Brain pericyte (primary cell): ENCODE measurements at regions not wholly inside any gene's neighbourhood (a gene's known extent, or its start where the extent isn't known, plus 50 kb on each side); places are given as distances from the start of the nearest gene placed in this dataset.

Source experiments
- DNase-seq: peaks from one replicate; pipeline ENCODE4 v3.0.0-alpha.2; 2012; ENCODE audit warnings: low read depth, low spot score

DNA sequence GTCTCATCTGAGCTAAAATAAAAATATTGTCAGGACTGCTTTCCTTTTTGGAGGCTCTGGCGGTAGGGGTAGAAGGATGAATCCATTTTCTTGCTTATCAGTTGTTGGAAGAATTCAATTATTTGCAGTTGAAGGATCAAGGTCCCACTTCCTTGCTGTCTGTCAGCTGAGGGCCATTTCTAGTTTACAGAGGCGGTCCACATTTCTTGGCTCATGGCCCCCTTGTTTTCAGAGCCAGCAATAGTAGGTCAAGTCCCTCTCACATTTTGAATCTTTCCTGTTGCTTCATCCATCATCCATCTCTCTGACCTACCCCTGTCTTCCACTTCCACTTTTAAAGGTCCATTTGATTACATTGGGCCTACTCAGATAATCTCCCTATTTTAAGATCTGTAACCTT lies 1099.3 kb upstream of the DIAPH2 start:
- no peak for DNase-seq

DNA sequence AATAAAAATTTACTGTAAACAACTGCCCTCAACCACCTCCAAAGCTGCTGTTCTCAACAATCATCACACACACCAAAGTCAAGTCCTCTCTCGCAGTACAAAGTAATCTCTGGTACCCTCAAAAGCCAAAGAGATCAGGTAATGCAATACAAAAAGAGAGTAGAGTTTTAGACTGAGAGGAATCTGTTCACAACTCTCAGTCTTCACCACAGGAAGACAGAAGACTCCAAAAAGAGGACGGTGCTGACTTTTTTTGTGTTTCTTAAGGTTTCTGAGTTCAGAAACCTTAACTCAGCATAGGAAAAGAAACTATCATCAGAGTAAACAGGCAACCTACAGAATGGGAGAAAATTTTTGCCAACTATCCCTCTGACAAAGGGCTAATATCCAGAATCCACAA lies 1072.3 kb upstream of the DIAPH2 start:
- DNase-seq = no peak

DNA sequence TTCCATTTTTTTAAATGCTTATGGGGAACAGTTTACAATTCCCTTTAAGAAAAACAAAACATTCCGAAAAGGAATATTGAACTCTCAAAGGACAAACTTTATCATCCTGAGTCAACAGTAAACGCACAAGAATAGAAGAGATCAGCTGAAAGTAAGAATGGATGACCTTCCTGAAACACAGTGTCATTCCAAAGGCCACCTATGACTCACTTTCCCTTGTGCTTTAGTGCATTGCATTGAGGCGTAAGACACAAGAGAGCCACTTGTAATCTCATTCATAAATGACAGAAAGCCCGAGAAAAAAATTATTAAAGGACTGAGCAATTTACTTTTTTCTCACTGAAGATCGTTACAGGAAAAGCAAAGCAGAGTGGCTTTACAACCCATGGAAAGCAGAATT lies 1062.4 kb upstream of the DIAPH2 start:
- DNase-seq = no peak

DNA sequence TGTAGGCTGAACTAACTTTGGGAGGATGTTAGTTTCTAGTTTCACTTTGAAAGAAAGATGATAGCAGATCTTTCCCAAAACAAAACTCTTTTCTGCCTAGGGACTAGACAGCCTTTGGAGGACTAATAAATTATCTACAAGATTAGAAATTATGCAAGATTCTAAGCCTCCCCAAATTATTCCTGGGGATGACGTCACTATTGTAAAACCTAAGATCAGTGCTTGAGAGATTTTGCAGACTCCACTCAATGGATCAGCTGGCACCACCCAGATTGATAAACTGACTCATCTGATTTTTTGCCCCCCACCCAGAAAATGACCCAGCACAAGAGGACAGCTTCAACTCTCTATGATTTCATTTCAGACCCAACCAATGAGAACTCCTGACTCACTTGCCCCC lies 1057.9 kb upstream of the DIAPH2 start:
- DNase-seq = no peak

DNA sequence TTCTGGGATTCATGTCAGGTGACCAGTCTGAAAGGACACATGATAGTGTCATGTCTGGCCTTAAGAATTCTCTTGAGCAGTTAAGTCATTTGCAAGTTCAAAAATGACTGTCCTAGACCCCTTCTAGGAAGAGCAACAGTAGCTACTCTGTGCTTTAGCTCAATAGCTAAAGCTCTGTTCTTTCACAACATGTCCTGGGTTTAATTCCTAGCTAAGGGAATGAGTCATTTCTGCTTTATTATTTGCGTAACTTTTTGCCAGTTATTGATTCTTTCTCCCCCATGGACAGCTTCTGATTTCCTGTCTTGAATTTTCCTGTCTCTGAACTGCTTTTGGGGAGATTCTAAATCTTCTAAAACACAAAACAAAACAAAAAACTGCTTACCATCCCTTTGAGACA lies 1055.8 kb upstream of the DIAPH2 start:
- DNase-seq = no peak

DNA sequence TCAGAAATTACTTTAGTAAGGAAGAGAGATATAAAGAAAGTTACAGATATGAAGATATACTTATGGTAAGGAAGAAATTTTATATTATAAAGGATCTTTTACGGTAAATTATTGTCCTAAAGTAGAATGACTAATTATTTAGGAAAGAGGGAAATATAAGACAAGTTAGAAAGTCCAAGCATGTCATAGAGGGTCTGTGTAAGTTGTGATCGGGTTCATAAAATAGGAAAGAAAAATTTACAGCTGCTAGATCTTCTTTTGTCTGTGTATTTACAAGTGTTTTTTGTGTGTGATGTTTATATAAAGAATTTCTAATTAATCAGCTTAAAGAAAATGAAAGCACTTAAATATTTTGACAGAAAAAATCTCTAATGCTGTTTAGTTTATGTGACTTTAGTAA lies 1054.9 kb upstream of the DIAPH2 start:
- DNase-seq = no peak

DNA sequence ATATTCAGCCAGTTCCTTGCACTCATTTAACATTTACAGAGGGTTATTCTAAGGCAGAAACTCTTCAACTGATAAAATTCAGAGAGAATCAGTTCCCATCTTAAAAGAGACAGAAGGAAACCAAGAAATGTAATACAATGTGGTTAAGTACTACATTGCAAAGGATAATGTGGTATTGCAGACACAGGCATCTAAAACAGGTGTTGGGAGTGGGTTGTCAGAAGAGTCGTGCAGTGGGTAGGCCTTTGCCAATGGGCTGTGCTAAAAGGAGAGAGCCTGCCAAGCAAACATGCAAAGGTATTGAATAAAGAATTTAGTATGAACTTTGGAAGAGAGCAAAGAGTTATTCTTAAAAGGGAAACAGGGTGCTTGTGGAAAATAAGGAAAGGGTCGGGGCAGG lies 1044.4 kb upstream of the DIAPH2 start:
- no peak for DNase-seq

DNA sequence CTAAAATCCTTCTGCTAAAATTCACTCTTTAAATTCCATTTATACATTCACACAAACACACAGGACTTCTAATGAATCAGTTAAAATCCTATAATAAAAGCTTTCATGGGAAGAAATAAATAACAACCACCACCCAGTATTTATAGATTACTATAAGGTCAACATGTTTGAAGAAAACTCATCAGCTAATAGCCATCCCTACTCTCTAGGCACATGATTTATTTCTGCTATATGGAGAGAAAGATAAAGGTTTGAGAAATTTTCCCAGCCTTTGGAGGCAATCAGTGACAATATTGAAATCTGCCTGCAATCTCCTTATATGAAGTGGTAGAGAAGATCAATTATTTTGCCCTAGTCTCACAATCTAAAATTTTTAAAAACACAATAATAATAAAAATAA lies 1038.9 kb upstream of the DIAPH2 start:
- no peak for DNase-seq

DNA sequence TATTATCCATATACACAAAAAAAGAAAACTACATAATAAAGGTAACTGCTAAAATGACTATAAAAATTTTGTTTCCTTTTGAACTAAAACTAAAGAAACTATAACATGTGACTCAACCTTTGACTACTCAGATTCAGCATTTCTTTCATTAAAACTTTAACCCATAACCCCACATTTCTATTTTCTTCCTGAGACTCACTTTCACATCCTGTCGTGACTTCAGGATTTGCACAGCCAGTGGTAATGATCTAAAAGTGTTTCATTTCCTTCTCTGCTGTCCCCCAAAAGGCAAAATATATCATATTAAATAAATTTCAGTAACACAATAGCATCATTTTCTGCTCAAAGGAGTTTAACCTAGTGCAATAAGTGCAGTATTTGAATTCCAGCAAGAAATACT lies 1022.4 kb upstream of the DIAPH2 start:
- no peak for DNase-seq

DNA sequence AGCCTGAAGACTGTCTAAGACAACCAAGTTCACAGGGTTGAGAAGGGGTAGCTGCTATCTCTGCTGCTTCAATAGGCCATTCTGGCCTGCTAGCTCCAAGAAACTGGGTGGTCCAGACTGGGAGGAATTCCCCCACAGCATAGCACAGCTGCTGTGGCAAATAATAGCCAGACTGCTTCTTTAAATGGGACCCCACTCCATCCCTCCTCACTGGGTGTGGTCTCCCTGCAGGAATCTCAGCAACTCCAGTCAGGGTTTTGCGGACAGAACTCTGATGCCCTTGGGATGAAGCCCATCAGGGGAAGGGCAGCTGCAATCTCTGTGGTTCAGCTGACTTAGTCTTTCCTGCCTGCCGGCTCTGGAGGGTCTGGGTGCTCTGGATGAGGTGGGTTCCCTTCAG lies 1018.6 kb upstream of the DIAPH2 start:
- DNase-seq = no peak

DNA sequence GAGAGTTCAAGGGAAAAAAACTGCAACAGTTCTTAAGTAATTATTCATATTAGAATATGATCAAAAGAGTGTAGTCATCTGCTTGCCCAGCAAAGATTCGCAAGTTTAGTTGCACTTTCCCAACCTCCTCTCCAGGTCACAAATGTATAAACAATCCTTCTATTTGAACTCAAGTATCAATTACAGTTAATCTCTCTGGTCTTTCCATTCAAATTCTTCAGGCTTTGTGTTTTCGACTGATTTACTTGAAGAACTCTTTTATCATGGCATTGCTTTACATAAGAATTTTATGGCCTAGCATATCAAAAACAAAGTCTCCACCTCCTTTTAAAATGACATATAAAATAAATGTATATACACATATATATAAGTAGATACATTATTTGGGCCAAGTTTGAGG lies 1009.6 kb upstream of the DIAPH2 start:
- DNase-seq = no peak

DNA sequence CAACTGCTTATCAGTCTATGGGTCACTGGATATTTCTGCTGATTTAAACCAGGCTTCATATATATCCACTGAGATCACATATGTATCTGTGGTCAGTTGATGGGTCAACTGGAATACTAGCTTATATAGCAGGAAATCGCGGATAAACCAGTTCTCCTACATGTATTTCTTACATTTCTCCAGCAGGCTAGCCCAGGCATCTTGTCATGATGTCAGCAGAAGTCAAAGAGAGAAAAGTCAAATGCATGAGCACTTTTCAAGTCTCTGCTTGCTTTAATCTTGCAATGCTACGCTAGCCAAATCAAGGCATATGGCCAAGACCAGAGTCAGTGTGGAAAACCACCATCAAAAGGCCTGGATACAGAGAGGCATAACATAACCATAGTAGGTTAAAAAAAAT lies 1008.8 kb upstream of the DIAPH2 start:
- DNase-seq = no peak

DNA sequence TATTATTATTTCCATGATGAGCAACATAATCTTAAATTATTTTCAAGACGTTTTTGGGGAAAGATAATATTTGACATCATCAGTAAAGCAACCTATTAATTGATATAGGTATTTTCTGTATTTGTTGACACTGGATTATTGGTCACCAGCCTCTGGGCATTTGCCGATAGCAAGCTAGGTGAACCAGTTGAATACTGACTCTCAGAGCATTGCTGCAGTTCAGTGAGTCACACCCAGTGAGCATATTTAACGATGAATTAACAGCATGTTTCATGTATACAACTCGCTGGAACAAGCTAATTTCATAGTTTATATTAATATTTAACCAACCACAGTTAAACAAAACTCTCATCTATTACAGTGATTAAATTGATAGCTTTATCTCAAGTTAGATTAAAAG lies 1006.0 kb upstream of the DIAPH2 start:
- DNase-seq = no peak

DNA sequence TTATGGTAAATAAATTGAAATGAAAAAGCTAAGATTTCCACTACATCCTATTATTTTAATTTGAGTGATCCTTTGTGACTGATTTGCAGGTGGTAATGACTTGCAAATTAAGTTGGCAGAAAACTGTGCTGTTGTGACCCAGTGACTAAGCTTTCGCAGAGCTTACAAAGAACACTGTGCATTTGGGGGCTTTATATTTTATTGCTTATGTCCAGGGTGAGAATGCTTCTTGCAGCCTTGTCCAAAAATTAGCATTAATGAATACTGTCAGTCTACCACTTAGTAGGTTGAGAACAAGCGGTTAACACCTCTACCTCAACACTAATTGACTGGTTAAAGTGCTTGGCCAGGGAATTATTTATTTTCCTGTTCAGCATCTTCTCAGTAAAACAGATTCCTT lies 991.3 kb upstream of the DIAPH2 start:
- DNase-seq = no peak

DNA sequence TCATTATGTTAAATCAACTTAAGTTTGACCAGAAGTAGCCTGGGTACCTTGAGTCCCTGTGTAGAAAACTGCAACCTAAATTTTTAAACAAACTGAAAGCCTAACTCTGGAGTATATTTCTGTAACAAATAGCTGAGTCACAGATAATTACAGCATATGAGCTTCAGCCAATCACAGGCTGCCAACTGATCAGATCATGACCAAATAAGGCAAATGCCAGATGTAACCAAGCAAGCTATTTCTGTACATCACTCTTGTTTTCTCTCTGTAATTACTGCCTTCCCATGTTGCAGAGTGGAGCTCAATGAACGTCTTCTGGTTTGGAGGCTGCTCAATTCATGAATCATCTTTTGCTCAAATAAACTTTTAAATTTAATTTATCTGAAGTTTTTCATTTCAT lies 980.9 kb upstream of the DIAPH2 start:
- no peak for DNase-seq

DNA sequence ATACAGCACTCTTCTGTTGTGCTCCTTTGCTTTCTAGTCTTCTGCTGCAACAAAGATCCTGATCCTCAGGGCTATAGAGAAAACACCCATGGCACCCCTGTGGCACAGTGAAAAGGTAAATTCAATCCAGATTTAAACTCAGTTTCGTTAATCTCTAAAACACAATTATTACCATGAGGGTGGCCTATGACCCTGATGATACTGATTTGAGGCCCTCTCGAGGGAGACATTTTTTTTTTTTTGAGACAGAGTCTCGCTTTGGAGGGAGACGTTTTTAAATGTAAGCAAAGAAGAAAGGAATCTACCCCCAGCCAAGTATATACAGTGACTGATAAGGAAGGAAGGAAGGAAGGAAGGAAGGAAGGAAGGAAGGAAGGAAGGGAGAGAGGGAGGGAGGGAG lies 967.8 kb upstream of the DIAPH2 start:
- no peak for DNase-seq

DNA sequence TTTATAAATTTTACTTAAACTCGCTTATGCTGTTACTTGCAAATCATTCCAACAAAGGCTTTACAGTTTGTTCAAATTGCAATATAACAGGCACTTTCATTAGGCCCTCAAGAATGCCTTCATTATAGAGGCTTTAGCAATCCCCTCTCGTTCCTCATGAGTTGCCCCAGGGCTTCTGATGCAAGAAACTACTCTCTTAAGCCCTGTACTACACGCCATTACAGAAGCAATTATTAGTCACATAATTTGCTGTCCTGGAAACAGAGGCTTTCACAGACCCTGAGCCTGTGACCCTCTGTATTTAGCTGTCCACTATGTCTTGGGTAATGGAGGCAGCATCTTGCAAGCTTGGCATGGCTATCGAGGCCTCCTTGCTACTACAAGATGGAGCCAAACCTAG lies 965.9 kb upstream of the DIAPH2 start:
- no peak for DNase-seq

DNA sequence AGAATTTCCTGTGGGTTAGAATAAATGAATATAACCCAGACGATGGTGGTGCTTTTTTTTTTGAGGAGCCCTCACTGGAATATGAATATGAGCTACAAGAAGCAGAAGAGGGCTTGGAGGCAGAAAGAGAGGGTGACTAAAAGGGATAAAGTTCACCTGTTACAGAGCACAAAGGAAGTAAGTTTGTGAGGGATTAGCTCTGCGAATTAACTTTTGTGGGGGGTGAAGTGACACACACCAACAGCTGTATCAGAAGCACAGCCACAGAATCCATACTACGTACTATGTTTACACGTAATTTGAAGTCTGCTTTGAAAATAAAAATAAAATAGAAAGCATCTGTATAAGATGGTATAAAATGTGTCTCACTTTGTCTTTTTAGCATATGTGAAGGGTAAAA lies 963.6 kb upstream of the DIAPH2 start:
- DNase-seq = no peak

DNA sequence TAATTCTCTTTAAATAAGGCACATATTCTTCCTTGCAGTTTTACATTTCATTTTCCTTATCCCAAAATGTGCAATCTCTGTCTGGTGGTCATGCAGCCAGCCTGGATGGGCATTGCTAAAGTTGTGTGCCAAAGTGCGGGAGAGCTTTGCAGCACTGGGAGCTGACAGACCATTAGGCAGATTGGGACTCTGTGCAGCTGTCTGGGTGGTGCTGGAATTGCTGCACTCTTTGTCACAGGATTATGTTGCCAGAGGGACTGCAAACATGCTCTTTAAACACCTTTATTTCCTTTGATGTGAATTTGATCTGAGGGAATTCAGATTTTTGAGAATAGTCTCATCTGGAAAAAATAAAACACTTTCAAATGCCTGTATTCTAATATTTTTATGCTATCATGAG lies 956.2 kb upstream of the DIAPH2 start:
- no peak for DNase-seq

DNA sequence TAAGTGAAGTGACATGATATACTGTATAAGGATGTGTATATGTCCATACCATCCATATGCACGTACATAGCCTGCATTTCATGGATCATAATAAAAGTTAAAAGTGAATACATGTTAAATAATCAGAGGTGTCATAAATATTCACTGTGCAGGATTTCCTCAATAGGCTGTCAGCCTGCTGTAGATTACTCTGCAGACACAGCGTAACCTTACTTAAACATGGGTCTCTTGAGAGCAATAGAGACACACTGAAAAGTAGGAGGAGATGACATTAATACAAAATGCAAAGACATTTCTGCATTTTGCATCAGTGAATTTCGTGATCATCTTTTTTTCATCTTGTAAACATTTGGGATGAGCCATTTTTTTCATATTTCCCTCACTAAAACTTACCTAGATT lies 955.2 kb upstream of the DIAPH2 start:
- no peak for DNase-seq

DNA sequence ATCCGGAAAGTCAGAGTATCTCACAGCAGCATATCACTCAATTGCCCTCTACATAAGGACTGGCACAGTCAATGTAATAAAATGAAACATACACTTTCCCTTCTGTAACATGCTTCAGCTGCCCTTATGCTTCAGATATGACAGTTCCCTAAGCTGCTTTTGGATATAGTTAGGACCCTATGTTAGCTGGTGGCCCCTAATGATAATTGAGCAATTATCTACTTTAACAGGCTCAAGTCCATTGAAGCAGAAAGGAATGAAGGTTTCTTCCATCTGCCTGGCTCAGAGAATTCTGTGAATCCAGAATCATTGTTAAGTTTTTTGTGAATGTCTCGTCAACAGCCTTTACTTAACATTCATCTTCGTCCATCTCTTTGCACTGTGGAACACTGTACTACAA lies 951.2 kb upstream of the DIAPH2 start:
- no peak for DNase-seq

DNA sequence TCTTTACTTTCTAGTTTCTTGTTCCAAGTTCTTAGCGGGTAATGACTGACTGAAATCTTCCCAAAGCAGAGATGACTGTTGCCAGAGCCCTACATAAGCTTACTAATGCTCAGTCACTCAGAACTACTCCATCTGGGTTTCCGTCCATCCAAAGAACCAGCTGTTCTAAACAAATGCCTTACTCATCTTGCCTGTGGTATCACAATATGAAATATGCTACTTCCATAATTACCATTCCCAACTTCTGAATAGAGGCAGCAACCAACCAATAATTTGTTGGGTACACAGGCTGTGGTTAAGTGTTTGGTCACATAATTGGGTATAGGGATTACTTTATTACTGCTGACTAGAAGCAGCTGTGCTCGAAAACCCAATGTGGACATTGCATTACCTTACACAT lies 930.2 kb upstream of the DIAPH2 start:
- DNase-seq = no peak

DNA sequence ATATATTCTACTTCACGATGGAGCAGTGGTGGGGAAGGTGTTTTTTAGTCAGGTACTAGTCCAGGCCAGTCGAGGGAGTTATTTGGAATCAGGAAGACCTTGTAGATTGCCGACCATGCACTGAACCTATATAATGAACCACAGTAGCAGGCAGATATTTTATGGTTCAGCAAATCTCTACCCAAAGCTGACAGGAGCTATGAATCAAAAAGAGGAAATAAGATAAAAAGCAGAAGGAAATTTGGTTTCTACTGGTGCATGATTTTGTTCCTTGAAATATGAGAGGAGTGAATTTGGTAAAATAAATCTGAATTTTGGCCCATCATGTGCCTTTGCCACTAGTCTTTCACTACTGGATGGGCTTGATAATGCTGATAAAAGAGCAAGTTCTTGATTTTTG lies 924.3 kb upstream of the DIAPH2 start:
- DNase-seq = no peak

DNA sequence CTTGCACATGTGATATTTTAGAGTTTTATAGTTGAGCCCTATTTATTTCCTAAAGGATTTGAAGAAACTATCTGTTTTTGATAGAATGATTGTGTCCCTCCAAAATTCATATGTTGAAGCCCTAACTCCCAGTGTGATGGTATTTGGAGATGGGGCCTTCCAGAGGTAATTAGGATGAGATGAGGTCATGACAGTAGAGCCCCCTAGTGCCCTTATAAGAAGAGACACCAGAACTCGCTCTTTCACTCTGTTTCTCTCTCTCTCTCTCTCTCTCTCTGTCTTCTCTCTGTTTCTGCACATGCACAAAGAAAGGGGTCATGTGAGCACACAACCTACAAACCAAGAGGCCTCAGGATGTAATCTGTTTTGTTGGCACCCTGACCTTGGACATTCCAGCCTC lies 921.9 kb upstream of the DIAPH2 start:
- no peak for DNase-seq

DNA sequence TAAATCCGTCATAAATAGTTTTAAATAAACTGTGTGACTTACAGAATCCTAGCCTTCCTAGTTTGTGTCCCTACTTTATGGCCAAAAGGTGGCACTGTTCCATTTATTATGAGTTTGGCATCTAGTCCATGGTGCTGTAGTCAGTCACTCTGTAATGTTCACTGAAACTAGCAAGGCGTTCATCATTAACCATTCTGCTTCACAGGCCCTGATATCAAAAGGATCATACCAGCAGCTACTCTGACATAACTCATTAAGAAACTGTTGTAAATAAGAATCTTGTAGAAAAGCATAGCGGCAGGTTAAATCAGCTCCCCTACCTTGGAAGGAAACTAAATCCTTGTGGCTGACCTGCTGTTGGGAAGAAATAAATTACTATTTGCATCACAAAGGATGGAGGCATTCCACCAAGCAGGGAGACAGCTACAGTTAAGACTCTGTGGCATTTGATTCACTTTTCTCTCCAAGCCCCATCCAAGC lies 919.6 kb upstream of the DIAPH2 start:
- DNase-seq = no peak
